ENCODE measurements at regions not wholly inside any gene's neighbourhood (a gene's known extent, or its start where the extent isn't known, plus 50 kb on each side); places are given as distances from the start of the nearest gene placed in this dataset.

DNA sequence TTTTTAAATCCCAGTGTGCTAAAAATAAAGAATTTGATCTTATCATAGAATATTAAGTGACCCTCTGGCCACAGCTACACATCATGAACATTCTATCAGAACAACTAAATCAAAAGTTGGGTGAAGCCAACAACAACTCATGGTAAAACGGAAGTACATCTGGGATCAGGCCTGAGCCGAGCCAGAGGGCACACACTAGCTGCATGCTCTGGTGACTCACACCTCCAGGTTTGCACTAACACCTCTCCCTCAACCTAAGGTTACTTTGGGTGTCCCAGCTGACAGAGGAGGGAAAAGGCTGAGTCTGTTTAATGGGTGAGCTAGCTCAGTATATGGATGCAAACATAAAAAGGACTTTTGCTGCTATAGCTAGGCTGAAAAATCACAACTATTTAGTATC is 281.6 kb downstream of the HGF start:
- TF ChIP-seq, protein P1, sequence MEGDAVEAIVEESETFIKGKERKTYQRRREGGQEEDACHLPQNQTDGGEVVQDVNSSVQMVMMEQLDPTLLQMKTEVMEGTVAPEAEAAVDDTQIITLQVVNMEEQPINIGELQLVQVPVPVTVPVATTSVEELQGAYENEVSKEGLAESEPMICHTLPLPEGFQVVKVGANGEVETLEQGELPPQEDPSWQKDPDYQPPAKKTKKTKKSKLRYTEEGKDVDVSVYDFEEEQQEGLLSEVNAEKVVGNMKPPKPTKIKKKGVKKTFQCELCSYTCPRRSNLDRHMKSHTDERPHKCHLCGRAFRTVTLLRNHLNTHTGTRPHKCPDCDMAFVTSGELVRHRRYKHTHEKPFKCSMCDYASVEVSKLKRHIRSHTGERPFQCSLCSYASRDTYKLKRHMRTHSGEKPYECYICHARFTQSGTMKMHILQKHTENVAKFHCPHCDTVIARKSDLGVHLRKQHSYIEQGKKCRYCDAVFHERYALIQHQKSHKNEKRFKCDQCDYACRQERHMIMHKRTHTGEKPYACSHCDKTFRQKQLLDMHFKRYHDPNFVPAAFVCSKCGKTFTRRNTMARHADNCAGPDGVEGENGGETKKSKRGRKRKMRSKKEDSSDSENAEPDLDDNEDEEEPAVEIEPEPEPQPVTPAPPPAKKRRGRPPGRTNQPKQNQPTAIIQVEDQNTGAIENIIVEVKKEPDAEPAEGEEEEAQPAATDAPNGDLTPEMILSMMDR (IDR thresholded peaks at IDR 0.05; ENCODE audit: extremely low read depth in 1 of 2, insufficient read depth in 1 of 2, low read depth in 1 of 2, low read length in 2 of 2): no peak
- TF ChIP-seq POLR2A (IDR thresholded peaks at IDR 0.05; ENCODE audit: low read depth, low read length) (no peak), POLR2AphosphoS5 (IDR thresholded peaks at IDR 0.05; ENCODE audit: insufficient read depth, low read depth, low read length) (no peak), JUN (IDR thresholded peaks at IDR 0.05; ENCODE audit: borderline replicate concordance, insufficient read depth, insufficient read length, low read depth) (no peak), EZH2 (IDR thresholded peaks at IDR 0.05; ENCODE audit: borderline replicate concordance, low read depth, low read length, severe bottlenecking) (no peak)
- TF ChIP-seq, protein P2, sequence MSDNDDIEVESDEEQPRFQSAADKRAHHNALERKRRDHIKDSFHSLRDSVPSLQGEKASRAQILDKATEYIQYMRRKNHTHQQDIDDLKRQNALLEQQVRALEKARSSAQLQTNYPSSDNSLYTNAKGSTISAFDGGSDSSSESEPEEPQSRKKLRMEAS (IDR thresholded peaks at IDR 0.05; ENCODE audit: insufficient read depth, insufficient read length): no peak
